ENCODE measurements at regions not wholly inside any gene's neighbourhood (a gene's known extent, or its start where the extent isn't known, plus 50 kb on each side); places are given as distances from the start of the nearest gene placed in this dataset.

GRCh38 chr10:113291413-113291812 lies 261.4 kb upstream of the HABP2 start:
- DNase-seq (ENCODE audit: low read depth in 2 of 2), result no peak

DNA sequence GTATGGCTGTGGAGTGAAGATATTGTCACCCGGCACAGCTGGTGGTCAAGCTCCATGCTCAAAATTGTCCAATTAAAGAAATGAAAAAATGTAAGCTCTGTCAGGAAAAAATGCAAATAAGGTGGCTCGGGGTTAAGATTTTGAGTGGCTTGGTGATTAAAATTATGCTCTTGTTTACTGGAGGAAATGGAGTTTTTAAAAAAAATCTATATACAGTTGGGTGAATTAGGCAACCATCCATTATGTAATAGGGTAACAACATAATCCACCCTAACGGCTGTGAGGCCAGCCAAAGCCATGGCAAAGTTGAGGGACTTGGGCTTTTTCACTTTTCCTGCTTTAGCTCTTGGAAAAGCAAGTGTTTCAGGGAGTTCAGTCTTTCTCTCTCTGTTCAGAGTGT lies 260.8 kb upstream of the HABP2 start:
- no peak for DNase-seq (ENCODE audit: low read depth in 2 of 2)

DNA sequence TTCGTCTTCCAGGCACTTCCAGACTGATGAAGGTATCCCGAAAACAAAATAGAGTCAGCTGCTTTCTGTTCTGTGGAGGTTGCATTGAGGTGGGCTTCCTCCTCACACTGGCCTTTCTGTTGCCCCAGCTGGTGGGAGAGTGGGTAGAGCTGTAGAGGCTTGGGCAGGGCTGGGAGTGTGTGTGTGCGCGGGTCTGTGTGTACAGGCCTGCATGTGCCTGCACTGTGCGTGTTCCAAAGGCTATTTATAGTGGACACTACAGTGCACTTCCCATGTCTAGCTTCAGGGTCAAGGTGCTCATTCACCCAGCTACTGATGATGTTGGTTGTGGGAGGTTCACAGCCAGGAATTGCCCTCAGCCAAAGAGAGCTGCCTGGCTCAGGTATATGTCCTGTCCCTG lies 260.1 kb upstream of the HABP2 start:
- DNase-seq (ENCODE audit: low read depth in 2 of 2), result no peak

GRCh38 chr10:113293167-113293566 lies 259.7 kb upstream of the HABP2 start:
- no peak for DNase-seq (ENCODE audit: low read depth in 2 of 2)

DNA sequence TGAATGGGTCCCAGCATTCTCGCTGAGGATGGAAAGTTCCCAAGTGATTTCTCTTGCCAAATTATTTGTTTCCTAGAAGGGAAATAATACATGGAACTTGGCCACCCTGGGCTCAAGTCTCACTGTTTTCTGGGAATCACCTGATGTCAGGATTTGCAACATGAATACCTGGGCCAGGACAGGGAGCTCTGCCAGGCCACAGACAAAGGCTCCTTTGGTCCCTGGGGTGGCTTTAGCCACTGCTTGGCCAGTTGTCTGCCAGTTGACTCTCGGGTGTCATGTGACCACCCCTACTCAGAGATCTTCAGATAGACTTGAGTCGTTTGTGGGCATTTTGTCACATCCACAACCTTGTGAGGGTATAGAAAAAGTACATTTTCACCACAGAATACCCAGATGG lies 258.0 kb upstream of the HABP2 start:
- no peak for DNase-seq (ENCODE audit: low read depth in 2 of 2)

DNA sequence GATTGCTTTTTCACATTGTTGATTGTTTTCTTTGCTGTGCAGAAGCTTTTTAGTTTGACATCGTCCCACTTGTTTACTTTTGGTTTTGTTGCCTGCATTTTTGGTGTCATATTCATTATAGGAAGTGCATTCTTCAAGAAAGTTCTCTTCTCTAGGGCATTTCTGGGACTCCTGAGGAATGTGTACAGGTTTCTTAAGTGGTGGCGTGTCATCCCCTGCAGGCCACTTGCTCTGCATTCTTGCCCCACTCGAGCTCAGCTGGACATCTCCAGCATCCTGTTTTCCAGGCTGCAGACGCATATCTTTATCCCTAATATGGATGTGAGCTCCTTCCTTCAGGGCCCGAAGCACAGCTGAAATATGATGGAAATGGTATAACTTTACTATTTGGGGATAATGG lies 255.6 kb upstream of the HABP2 start:
- no peak for DNase-seq (ENCODE audit: low read depth in 2 of 2)

DNA sequence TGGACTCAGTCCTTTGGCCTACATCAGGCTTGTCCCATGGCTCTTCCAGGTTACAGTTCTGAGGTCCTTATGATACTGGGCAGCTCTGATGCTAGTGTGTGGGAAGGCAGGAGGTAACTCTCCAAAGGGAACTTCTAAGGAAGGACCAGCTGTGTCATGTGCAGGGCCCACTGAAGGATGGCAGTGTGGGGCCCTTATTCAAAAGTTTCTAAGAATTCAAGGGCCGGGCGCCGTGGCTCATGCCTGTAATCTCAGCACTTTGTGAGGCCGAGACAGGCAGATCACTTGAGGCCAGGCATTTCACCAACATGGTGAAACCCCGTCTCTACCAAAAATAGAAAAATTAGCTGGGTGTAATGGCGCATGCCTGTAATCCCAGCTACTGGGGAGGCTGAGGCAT lies 254.2 kb upstream of the HABP2 start:
- no peak for DNase-seq (ENCODE audit: low read depth in 2 of 2)

- no peak for DNase-seq (ENCODE audit: low read depth in 2 of 2)
These were observed 252.7 kb upstream of the HABP2 start for GRCh38 chr10:113300201-113300600.

DNA sequence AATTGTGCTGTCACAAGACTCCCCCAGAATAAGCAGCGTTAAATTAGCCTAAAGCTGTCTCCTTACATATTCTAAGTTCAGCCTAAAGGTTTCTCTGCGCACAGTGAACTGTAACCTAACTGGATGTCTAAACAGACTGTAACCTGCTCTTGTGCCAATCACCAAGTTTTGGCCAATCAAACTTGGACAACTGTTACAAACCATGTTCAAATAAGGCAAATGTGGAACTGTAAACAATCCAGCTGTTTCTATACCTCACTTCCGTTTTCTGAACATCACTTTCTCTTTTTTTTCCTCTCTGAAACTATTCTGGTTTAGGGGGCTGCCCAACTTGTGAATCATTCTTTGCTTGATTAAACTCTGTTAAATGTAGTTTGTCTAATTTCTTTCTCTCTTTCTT lies 252.2 kb upstream of the HABP2 start:
- no peak for DNase-seq (ENCODE audit: low read depth in 2 of 2)

GRCh38 chr10:113301342-113301984 lies 251.4 kb upstream of the HABP2 start:
- no peak for DNase-seq (ENCODE audit: low read depth in 2 of 2)

DNA sequence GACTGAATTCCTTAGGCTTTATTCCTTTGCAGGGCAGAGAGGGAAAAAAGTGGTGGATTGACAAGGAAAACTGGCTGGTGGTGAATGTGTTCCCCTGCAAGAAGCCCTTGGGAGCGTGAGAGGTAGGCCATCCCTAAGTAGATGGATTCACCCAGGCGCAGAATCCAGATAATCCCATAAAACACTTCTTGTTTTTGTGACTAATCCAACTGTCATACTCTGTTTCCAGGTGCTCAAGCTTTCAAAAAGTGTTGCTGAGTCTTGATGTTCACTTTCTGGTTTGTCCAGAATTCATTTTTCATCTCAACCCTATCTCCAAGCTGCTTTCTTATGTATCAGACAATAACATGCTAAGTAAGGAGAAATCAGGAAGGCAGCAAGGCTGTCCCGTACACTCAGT lies 250.8 kb upstream of the HABP2 start:
- DNase-seq (ENCODE audit: low read depth in 2 of 2), result no peak

DNA sequence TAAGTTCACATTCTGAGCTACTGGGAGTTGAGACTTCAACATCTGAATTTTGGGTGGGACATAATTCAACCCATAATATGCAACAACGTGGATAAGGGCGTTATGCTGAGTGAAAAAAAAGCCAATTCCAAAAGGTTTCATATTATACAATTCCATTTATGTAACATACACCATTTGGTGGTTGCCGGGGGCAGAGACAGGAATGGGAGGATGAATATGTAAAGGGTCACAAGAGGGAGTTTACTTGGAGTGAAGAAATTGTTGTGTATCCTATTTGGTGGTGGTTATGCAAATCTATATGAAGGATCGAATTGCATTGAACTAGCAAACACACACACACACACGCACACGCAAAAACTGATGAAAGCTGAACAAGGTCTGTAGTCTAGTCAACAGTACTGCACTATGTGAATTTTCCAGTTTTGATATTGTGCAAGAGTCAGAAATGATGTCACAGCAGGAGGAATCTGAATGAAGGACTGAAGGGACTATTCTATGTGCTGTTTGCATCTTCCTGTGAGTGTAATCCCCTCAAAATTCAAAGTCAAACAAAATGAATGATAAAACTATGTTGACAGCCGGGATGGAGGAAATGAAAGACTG lies 249.2 kb upstream of the HABP2 start:
- DNase-seq (ENCODE audit: low read depth in 2 of 2), result no peak

GRCh38 chr10:113304726-113305125 lies 248.1 kb upstream of the HABP2 start:
- no peak for DNase-seq (ENCODE audit: low read depth in 2 of 2)

DNA sequence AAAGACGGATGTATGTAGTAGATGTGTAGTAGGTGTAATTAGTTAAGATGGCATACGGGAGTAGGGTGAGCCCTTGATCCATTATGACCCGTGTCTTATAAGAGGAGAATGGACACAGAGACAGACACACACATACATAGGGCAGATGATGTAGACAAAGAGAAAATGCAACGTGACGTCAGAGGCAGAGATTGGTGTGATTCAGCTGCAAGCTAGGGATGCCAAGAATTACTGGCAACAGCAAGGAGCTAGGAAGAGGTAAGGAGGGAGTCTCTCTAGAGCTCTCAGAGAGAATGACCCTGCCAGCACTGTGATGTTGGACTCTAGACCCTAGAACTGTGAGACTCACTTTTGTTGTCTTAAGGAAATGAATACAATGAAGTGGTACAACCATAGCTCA lies 247.0 kb upstream of the HABP2 start:
- DNase-seq (ENCODE audit: low read depth in 2 of 2), result no peak

DNA sequence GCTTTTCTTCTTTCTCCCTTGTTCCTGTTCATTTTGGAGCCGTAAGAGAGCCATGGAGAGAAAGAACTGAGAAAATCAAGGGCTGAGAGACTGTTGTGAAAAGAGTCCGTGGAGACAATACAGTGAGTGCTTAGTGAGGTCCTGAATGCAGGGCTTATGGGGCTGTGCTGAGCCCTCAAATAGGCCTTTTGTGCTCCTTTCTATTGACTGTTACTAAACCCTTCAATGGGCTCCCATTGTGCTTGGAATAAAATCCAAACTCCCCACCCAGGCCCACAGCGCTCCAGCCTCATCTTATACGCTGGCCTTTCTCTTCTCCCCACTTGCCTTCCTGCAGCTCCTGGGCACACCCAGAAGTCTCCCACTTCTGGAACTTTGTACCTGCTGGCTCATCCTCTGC lies 243.1 kb upstream of the HABP2 start:
- no peak for DNase-seq (ENCODE audit: low read depth in 2 of 2)

GRCh38 chr10:113310347-113310746 lies 242.5 kb upstream of the HABP2 start:
- DNase-seq (ENCODE audit: low read depth in 2 of 2), result no peak

GRCh38 chr10:113313048-113313602 lies 239.7 kb upstream of the HABP2 start:
- DNase-seq (ENCODE audit: low read depth in 2 of 2), result no peak

- DNase-seq (ENCODE audit: low read depth in 2 of 2), result no peak
These were observed 239.1 kb upstream of the HABP2 start for GRCh38 chr10:113313722-113314121.

GRCh38 chr10:113316506-113316905 lies 236.3 kb upstream of the HABP2 start:
- no peak for DNase-seq (ENCODE audit: low read depth in 2 of 2)

DNA sequence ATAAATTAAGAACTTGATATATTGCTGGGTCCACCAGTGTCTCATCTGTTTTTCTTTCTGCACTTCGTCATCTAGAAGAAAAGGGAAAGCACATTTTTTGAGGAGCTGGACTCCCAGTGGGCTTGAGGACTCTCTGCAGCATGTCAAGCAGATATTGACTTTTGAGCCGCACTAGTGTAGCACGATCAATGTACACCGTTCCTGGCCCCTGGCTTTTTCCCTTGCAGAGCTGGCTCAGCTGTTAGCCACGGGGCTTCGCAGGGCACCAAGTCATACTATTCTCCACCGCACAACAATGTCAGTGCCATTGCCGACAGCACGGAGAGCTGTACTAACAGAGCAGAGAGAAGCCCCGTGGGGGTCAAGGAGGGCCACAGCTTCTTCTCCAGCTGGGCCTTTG lies 235.4 kb upstream of the HABP2 start:
- no peak for DNase-seq (ENCODE audit: low read depth in 2 of 2)

- no peak for DNase-seq (ENCODE audit: low read depth in 2 of 2)
These were observed 233.4 kb upstream of the HABP2 start for GRCh38 chr10:113319479-113319878.

DNA sequence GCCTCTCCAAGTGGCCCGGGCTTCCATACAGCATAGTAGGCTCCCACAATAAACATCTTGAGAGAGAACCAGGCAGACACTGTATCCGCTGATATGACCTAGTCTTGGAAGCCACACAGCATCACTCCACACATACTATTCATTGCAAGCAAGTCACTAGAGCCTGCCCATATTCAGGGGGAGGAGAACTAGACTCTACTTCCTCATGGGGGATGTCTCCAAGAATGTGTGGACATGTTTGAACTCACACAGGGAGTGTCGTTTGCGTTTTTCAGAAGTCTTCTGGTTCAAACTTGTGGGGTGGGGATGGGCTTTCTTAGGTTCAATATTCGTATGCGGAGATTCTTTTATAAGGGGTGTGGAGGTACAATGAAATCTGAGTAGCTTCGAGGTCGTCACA lies 232.6 kb upstream of the HABP2 start:
- no peak for DNase-seq (ENCODE audit: low read depth in 2 of 2)

DNA sequence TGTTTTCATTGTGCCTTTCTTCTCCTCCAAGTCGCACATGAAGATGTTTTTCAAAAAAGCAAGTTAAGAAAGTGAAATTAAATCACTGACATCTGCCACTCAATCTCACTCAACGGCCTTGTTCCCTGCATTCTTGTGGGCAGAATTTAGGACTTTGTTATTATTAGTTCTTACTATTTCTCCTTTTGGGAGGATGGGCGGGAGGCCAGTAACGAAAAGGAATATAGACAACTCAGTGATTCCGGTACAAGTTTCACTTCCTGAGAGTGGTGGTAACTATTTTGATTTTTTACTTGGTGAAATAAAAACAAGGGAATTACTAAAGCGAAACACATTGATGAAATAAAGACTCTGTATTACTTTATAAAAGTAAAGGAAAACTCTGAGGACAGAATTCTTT lies 231.9 kb upstream of the HABP2 start:
- DNase-seq (ENCODE audit: low read depth in 2 of 2), result no peak

GRCh38 chr10:113322843-113323242 lies 230.0 kb upstream of the HABP2 start:
- no peak for DNase-seq (ENCODE audit: low read depth in 2 of 2)
